Body of pancreas (tissue), 4 donors: ENCODE measurements at regions not wholly inside any gene's neighbourhood (a gene's known extent, or its start where the extent isn't known, plus 50 kb on each side); places are given as distances from the start of the nearest gene placed in this dataset.

Source experiments
- CTCF ChIP-seq, 7 experiments: fragments of 450-650 bp in 4 of 7; fragments of 200-600 bp in 3 of 7; sonication (generic) in 3 of 7; IDR thresholded peaks; one replicate each; pipeline ENCODE4 v1.5.1; 2016 to 2019; ENCODE audit warnings: antibody characterized with exemption in 7 of 7
- POLR2A ChIP-seq, 3 donors: fragments of 450-650 bp; IDR thresholded peaks; one replicate each; pipeline ENCODE4 v1.6.1; 2016; ENCODE audit warnings: antibody characterized with exemption in 3 of 3, mild to moderate bottlenecking in 2 of 3

GRCh38 chr18:56186319-56186718 is 452.1 kb downstream of the TXNL1 start:
- no peak for TF ChIP-seq CTCF (IDR thresholded peaks at IDR 0.05)
- no peak for TF ChIP-seq POLR2A (IDR thresholded peaks at IDR 0.05)
